ENCODE measurements at regions not wholly inside any gene's neighbourhood (a gene's known extent, or its start where the extent isn't known, plus 50 kb on each side); places are given as distances from the start of the nearest gene placed in this dataset.

DNA sequence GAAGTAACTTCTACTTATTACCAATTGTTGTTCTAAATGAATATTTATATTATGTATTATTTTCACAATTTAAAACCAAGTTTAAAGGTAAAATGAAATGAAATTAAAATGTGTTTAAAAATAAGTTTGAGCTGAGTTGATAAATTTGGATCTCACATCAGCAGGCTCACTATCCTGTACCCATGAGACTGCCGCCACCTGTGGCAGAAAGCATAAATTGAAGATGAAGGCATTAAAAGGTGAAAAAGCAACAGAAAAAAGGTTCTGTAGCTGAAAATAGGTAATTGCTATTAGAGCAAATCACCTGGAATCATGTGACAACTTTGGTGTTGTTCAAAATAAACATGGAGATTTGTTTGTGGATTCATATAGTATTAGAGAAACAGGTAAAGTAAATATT lies 133.0 kb upstream of the CADM2 start:
- TF ChIP-seq, protein P1, sequence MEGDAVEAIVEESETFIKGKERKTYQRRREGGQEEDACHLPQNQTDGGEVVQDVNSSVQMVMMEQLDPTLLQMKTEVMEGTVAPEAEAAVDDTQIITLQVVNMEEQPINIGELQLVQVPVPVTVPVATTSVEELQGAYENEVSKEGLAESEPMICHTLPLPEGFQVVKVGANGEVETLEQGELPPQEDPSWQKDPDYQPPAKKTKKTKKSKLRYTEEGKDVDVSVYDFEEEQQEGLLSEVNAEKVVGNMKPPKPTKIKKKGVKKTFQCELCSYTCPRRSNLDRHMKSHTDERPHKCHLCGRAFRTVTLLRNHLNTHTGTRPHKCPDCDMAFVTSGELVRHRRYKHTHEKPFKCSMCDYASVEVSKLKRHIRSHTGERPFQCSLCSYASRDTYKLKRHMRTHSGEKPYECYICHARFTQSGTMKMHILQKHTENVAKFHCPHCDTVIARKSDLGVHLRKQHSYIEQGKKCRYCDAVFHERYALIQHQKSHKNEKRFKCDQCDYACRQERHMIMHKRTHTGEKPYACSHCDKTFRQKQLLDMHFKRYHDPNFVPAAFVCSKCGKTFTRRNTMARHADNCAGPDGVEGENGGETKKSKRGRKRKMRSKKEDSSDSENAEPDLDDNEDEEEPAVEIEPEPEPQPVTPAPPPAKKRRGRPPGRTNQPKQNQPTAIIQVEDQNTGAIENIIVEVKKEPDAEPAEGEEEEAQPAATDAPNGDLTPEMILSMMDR (conservative IDR thresholded peaks at IDR 0.05; ENCODE audit: low read depth in 2 of 2) = peak; percentile 57 to 65
- TF ChIP-seq ZNF114 (CRISPR knock-in tag; IDR thresholded peaks at IDR 0.05) = no peak
- no peak overlapping the region for H3K27ac ChIP-seq (ENCODE audit: low read depth)
- Mint-ChIP-seq H3K4me3 (no peak overlapping the region), H3K9me3 (peaks cover 4% of the 10 kb centered on the region; the same call in 1 of the 3 replicates), H3K4me1 (peaks cover 6% of the 10 kb centered on the region; the same call in 2 of the 3 replicates), H3K27me3 (ENCODE audit: insufficient read depth, low read depth, poor library complexity) (no peaks in the 10 kb centered on the region), H3K36me3 (ENCODE audit: low read depth) (no peaks in the 10 kb centered on the region), H3K27ac (no peak overlapping the region; the same call in 1 of the 2 replicates)
- no peak overlapping the region for H3K4me3 ChIP-seq
- no peaks in the 10 kb centered on the region for H3K9me2 ChIP-seq (ENCODE audit: insufficient read depth)
- H2AFZ ChIP-seq = no peak overlapping the region
- H3K4me2 ChIP-seq = no peak overlapping the region
- peak; percentile 57 for ATAC-seq
- DNase-seq (ENCODE audit: low spot score) = peak; percentile 29
- H3K4me1 ChIP-seq (ENCODE audit: insufficient read depth) = no peaks in the 10 kb centered on the region
- H4K20me1 ChIP-seq (replicated peaks; ENCODE audit: insufficient read depth) = no peaks in the 10 kb centered on the region
- no peaks in the 10 kb centered on the region for H3K79me2 ChIP-seq (replicated peaks; ENCODE audit: insufficient read depth)
- no peaks in the 10 kb centered on the region for H3K27me3 ChIP-seq (ENCODE audit: insufficient read depth)
- no peaks in the 10 kb centered on the region for H3K36me3 ChIP-seq (ENCODE audit: insufficient read depth)
- H3F3A ChIP-seq (replicated peaks; ENCODE audit: low read depth) = no peaks in the 10 kb centered on the region

DNA sequence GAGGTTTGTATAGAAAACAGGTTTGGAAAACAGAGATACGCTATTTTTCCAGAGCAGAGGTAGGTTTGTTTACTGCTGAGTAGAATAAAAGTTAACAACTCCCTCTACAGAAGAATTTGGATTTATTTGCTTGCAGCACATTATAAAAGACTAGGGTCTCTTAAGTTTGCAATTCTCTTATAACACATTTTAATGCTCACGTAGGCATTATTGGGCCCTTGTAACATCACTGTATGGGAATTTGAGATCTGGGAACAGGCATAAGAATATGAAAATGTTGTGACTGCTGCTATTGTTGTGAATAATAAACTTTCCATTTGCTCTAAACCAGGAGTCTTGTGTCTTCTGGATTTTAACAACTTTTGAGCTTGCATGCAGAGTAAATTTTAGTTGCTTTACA lies 128.3 kb upstream of the CADM2 start:
- peaks cover 20% of the 10 kb centered on the region for H3K4me1 Mint-ChIP-seq
- no peak overlapping the region for H3K27ac ChIP-seq (ENCODE audit: low read depth)
- no peaks in the 10 kb centered on the region for H3K79me2 ChIP-seq (replicated peaks; ENCODE audit: insufficient read depth)
- no peak overlapping the region for H2AFZ ChIP-seq
- no peak overlapping the region for H3K27ac Mint-ChIP-seq
- H4K20me1 ChIP-seq (replicated peaks; ENCODE audit: insufficient read depth) = no peaks in the 10 kb centered on the region
- peaks cover 25% of the 10 kb centered on the region for H3K9me3 Mint-ChIP-seq
- no peak overlapping the region for H3K4me2 ChIP-seq
- H3K4me1 ChIP-seq (ENCODE audit: insufficient read depth) = peaks cover 3% of the 10 kb centered on the region; the same call in 1 of the 2 replicates
- no peaks in the 10 kb centered on the region for H3F3A ChIP-seq (replicated peaks; ENCODE audit: low read depth)
- peaks cover 24% of the 10 kb centered on the region for H3K36me3 Mint-ChIP-seq (ENCODE audit: low read depth)
- ATAC-seq (no peak), DNase-seq (ENCODE audit: low spot score) (no peak)
- no peaks in the 10 kb centered on the region for H3K27me3 Mint-ChIP-seq (ENCODE audit: insufficient read depth, low read depth, poor library complexity)
- no peak overlapping the region for H3K4me3 Mint-ChIP-seq
- no peak overlapping the region for H3K4me3 ChIP-seq
- H3K27me3 ChIP-seq (ENCODE audit: insufficient read depth) = no peaks in the 10 kb centered on the region
- no peaks in the 10 kb centered on the region for H3K36me3 ChIP-seq (ENCODE audit: insufficient read depth)
- H3K9me2 ChIP-seq (ENCODE audit: insufficient read depth) = no peaks in the 10 kb centered on the region; the same call in 1 of the 2 replicates
- TF ChIP-seq CREB1 (CRISPR knock-in tag; IDR thresholded peaks at IDR 0.05; ENCODE audit: low read depth) = no peak
- TF ChIP-seq EZH2 (IDR thresholded peaks at IDR 0.05; ENCODE audit: low read depth, unreplicated experiment) = no peak
- TF ChIP-seq, protein P2, sequence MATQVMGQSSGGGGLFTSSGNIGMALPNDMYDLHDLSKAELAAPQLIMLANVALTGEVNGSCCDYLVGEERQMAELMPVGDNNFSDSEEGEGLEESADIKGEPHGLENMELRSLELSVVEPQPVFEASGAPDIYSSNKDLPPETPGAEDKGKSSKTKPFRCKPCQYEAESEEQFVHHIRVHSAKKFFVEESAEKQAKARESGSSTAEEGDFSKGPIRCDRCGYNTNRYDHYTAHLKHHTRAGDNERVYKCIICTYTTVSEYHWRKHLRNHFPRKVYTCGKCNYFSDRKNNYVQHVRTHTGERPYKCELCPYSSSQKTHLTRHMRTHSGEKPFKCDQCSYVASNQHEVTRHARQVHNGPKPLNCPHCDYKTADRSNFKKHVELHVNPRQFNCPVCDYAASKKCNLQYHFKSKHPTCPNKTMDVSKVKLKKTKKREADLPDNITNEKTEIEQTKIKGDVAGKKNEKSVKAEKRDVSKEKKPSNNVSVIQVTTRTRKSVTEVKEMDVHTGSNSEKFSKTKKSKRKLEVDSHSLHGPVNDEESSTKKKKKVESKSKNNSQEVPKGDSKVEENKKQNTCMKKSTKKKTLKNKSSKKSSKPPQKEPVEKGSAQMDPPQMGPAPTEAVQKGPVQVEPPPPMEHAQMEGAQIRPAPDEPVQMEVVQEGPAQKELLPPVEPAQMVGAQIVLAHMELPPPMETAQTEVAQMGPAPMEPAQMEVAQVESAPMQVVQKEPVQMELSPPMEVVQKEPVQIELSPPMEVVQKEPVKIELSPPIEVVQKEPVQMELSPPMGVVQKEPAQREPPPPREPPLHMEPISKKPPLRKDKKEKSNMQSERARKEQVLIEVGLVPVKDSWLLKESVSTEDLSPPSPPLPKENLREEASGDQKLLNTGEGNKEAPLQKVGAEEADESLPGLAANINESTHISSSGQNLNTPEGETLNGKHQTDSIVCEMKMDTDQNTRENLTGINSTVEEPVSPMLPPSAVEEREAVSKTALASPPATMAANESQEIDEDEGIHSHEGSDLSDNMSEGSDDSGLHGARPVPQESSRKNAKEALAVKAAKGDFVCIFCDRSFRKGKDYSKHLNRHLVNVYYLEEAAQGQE (IDR thresholded peaks at IDR 0.05; ENCODE audit: unreplicated experiment) = no peak
- TF ChIP-seq EZH2phosphoT487 (IDR thresholded peaks at IDR 0.05; ENCODE audit: unreplicated experiment) = no peak
- TF ChIP-seq, protein P1 (conservative IDR thresholded peaks at IDR 0.05; ENCODE audit: low read depth in 2 of 2) = no peak
- TF ChIP-seq, protein P3, sequence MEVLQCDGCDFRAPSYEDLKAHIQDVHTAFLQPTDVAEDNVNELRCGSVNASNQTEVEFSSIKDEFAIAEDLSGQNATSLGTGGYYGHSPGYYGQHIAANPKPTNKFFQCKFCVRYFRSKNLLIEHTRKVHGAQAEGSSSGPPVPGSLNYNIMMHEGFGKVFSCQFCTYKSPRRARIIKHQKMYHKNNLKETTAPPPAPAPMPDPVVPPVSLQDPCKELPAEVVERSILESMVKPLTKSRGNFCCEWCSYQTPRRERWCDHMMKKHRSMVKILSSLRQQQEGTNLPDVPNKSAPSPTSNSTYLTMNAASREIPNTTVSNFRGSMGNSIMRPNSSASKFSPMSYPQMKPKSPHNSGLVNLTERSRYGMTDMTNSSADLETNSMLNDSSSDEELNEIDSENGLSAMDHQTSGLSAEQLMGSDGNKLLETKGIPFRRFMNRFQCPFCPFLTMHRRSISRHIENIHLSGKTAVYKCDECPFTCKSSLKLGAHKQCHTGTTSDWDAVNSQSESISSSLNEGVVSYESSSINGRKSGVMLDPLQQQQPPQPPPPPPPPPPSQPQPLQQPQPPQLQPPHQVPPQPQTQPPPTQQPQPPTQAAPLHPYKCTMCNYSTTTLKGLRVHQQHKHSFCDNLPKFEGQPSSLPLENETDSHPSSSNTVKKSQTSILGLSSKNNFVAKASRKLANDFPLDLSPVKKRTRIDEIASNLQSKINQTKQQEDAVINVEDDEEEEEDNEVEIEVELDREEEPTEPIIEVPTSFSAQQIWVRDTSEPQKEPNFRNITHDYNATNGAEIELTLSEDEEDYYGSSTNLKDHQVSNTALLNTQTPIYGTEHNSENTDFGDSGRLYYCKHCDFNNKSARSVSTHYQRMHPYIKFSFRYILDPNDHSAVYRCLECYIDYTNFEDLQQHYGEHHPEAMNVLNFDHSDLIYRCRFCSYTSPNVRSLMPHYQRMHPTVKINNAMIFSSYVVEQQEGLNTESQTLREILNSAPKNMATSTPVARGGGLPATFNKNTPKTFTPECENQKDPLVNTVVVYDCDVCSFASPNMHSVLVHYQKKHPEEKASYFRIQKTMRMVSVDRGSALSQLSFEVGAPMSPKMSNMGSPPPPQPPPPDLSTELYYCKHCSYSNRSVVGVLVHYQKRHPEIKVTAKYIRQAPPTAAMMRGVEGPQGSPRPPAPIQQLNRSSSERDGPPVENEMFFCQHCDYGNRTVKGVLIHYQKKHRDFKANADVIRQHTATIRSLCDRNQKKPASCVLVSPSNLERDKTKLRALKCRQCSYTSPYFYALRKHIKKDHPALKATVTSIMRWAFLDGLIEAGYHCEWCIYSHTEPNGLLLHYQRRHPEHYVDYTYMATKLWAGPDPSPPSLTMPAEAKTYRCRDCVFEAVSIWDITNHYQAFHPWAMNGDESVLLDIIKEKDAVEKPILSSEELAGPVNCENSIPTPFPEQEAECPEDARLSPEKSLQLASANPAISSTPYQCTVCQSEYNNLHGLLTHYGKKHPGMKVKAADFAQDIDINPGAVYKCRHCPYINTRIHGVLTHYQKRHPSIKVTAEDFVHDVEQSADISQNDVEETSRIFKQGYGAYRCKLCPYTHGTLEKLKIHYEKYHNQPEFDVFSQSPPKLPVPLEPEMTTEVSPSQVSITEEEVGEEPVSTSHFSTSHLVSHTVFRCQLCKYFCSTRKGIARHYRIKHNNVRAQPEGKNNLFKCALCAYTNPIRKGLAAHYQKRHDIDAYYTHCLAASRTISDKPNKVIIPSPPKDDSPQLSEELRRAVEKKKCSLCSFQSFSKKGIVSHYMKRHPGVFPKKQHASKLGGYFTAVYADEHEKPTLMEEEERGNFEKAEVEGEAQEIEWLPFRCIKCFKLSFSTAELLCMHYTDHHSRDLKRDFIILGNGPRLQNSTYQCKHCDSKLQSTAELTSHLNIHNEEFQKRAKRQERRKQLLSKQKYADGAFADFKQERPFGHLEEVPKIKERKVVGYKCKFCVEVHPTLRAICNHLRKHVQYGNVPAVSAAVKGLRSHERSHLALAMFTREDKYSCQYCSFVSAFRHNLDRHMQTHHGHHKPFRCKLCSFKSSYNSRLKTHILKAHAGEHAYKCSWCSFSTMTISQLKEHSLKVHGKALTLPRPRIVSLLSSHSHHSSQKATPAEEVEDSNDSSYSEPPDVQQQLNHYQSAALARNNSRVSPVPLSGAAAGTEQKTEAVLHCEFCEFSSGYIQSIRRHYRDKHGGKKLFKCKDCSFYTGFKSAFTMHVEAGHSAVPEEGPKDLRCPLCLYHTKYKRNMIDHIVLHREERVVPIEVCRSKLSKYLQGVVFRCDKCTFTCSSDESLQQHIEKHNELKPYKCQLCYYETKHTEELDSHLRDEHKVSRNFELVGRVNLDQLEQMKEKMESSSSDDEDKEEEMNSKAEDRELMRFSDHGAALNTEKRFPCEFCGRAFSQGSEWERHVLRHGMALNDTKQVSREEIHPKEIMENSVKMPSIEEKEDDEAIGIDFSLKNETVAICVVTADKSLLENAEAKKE (CRISPR knock-in tag; IDR thresholded peaks at IDR 0.05) = no peak
